Gastroesophageal sphincter (tissue), 2 donors: ENCODE measurements at regions not wholly inside any gene's neighbourhood (a gene's known extent, or its start where the extent isn't known, plus 50 kb on each side); places are given as distances from the start of the nearest gene placed in this dataset.

Source experiments
- EP300 ChIP-seq: sonication (generic); formaldehyde crosslinking; IDR thresholded peaks from one replicate; pipeline ENCODE4 v1.6.1; 2017; ENCODE audit warnings: antibody characterized with exemption, mild to moderate bottlenecking
- POLR2A ChIP-seq, 2 donors: fragments of 450-650 bp; IDR thresholded peaks; one replicate each; pipeline ENCODE4 v1.6.1; 2017; ENCODE audit warnings: antibody characterized with exemption in 2 of 2, mild to moderate bottlenecking in 2 of 2, moderate library complexity in 1 of 2
- POLR2AphosphoS5 ChIP-seq: sonication (generic); formaldehyde crosslinking; IDR thresholded peaks from one replicate; pipeline ENCODE4 v1.6.1; 2017; ENCODE audit warnings: antibody characterized with exemption

- TF ChIP-seq EP300 (no peak), POLR2A (IDR thresholded peaks at IDR 0.05) (no peak), POLR2AphosphoS5 (no peak)
These were observed 449.6 kb upstream of the BRINP1 start for GRCh38 chr9:119818726-119819435.
